ENCODE measurements at regions not wholly inside any gene's neighbourhood (a gene's known extent, or its start where the extent isn't known, plus 50 kb on each side); places are given as distances from the start of the nearest gene placed in this dataset.
"Not testable (repeated sequence)": the region's sequence is repeated elsewhere in the genome, so short reads cannot be mapped to it uniquely, and the experiment has no call there.

GRCh38 chr3:81173514-81173913, 587.9 kb downstream of the GBE1 start:
- no peak for DNase-seq

GRCh38 chr3:81170298-81170697, 591.1 kb downstream of the GBE1 start:
- DNase-seq: no peak

GRCh38 chr3:81164806-81165205, 596.6 kb downstream of the GBE1 start:
- no peak for DNase-seq

DNA sequence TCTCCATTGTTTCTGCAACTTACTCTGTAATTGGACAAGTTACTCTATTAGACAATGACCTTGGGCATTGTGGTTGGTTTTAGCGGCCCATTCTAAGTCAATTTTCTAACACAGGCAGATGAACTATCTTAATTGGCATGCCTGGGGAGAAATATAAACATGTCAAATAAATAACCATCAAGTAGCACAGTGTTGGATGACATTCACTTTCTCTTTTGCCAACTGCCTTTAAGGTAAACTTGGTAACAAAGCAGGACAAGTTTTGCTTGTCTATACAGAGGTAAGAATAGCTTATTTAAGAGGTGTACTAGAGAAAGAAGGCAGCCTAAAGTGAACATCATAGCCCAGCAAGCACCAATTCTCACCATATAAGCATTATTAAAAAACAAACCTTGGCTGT, 599.6 kb downstream of the GBE1 start:
- DNase-seq: no peak

GRCh38 chr3:81161100-81161499, 600.3 kb downstream of the GBE1 start:
- DNase-seq: no peak

- no peak for DNase-seq
Measured at GRCh38 chr3:81154611-81155143, 606.8 kb downstream of the GBE1 start.

- no peak for DNase-seq
Measured at GRCh38 chr3:81152156-81152555, 609.3 kb downstream of the GBE1 start.

- no peak for DNase-seq
Measured at GRCh38 chr3:81132995-81133394, 628.5 kb downstream of the GBE1 start.

DNA sequence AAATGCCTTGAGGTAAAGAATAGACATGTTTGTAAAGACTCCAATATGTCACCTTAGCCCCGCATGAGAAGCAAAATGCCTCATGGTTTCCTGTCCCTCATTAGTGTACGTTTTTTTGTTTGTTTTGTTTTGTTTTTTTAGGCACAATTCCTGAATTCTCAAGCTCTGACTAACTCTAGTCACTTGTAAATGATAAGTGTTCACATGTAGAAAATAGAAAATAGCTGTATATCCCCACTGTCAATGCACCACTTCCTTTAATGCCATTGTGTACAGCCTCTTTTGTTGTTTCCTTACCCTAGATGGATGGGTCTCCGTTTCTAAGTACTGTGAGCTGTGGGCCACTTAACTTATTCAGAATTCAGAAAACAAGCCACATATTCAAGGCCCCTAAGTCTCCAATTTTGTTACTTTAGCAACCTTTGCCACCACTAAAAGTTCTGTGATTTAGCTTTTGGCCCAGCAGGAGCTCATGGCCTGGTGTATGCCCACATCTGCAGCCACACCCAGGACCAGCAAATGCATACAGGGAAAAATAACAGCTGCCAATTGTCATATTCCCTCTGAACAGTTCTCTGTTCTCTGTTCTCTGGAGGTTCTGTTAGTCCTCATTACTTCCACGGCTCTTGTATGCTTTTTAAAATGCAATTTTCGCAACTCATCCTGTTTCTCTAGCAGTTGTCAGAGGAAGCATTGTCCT, 655.5 kb downstream of the GBE1 start:
- DNase-seq: no peak

- DNase-seq: no peak
Measured at GRCh38 chr3:81105206-81105605, 656.2 kb downstream of the GBE1 start.

GRCh38 chr3:81097889-81098288, 663.6 kb downstream of the GBE1 start:
- no peak for DNase-seq

GRCh38 chr3:81095956-81096355, 665.5 kb downstream of the GBE1 start:
- DNase-seq: no peak

DNA sequence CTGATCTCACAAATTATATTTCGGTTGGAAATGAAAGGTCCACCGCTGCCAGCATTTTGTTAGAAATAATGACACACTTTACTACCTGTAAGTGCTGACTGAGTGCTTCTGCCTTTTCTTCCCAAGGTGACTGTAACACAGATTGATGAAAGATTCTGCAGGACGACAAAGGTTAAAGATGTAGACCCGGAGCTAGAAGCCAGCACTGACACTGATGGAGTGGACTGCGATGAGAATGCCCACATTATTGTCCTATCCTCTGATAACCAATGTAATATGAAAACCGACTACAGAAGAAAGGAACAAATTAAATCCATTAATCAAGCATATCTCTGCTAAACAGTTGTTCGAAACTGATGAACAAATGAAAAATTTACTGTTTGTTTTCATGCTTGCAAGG, 666.5 kb downstream of the GBE1 start:
- DNase-seq: no peak

- DNase-seq: no peak
Measured at GRCh38 chr3:81087607-81088006, 673.8 kb downstream of the GBE1 start.

GRCh38 chr3:81086348-81086747, 675.1 kb downstream of the GBE1 start:
- DNase-seq: no peak

GRCh38 chr3:81080608-81081007, 680.8 kb downstream of the GBE1 start:
- DNase-seq: no peak

DNA sequence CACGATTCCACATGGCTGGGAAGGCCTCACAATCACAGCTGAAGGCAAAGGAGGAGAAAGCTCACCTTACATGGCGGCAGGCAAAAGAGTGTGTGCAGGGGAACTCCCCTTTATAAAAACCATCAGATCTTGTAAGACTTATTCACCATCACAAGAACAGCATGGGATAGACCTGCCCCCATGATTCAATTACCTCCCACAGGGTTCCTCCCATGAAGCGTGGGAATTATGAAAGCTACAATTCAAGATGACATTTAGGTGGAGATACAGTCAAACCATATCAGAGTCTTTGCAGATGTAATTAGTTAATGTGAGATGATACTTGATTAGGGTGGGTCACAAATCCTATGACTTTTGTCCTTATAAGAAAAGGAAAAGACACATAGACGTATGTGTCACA, 688.9 kb downstream of the GBE1 start:
- no peak for DNase-seq

- no peak for DNase-seq
Measured at GRCh38 chr3:81068546-81068945, 692.9 kb downstream of the GBE1 start.

- no peak for DNase-seq
Measured at GRCh38 chr3:81063896-81064295, 697.5 kb downstream of the GBE1 start.

GRCh38 chr3:81051133-81051532, 710.3 kb downstream of the GBE1 start:
- DNase-seq: not testable (repeated sequence)

- no peak for DNase-seq
Measured at GRCh38 chr3:81048058-81048665, 713.3 kb downstream of the GBE1 start.

DNA sequence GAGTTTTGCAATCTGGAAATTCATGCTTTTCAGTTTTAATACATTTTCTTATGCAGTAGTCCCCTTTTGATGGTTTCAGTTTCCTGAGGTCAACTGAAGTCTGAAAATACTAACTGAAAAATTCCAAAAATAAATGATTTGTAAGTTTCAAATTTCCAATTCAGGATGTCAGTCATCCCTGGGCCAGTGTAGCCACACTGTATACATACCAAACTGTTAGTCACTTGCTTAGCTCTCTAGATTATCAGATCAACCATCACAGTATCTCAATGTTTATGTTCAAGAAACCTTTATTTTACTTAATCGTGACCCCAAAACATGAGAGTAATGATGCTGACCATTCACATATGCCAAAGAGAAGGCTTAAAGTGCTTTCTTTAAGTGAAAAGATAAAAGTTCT, 715.5 kb downstream of the GBE1 start:
- DNase-seq: no peak

DNA sequence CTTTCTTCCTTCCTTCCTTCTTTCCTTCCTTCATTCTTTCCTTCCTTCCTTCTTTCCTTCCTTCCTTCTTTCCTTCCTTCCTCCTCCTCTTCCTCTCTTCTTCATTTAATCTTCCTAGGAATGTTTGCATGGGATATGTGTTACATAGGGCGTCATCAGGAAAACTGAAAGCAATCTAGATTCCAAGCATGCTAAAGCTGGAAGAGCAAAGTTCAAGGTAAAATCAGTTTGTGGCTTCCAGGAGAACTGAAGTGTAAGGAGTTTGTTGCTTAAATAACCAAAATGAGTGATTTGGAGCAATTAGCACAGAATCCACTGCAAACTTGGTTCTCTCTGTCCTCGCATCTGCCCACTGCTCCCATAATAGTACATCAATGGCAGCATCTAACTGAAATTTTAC, 716.2 kb downstream of the GBE1 start:
- no peak for DNase-seq

GRCh38 chr3:81043660-81044199, 717.7 kb downstream of the GBE1 start:
- DNase-seq: no peak
